PC-9 (cell line): ENCODE measurements at regions not wholly inside any gene's neighbourhood (a gene's known extent, or its start where the extent isn't known, plus 50 kb on each side); places are given as distances from the start of the nearest gene placed in this dataset.

Experiments used
- BruUV-seq: library from RNA; stranded (reverse); fragments of 400-500 nt; replicated peaks from 2 replicates; lab custom pipeline; 2021; lab: Mats Ljungman, UMichigan
- CTCF ChIA-PET: fragments of 300-600 bp; sonication (Branson Sonifier 250); formaldehyde crosslinking; loops from one replicate; lab custom pipeline; 2022; ENCODE audit warnings: antibody characterized with exemption; lab: Charles Lee
- POLR2A ChIA-PET: fragments of 300-600 bp; sonication (Branson Sonifier 250); formaldehyde crosslinking; loops from one replicate; lab custom pipeline; 2022; ENCODE audit warnings: antibody characterized with exemption; ENCODE audit not compliant: unreplicated experiment; lab: Charles Lee
- DNase-seq, 2 experiments: peaks; one replicate each; pipeline versions ENCODE4 v3.0.0 to v3.0.0-alpha.2; 2015 to 2022; ENCODE audit warnings: mixed read lengths in 1 of 2
- H2AFZ ChIP-seq: fragments of 200-600 bp; sonication (generic); 2 replicates; pipeline ENCODE4 v1.8.1; 2017; ENCODE audit warnings: antibody characterized with exemption
- H3F3A ChIP-seq: fragments of 200-600 bp; sonication (generic); 2 replicates; pipeline ENCODE4 v1.8.1; 2017; ENCODE audit warnings: antibody characterized with exemption, mild to moderate bottlenecking, low read depth; ENCODE audit not compliant: insufficient read depth
- H3K27ac ChIP-seq: fragments of 200-600 bp; sonication (generic); 2 replicates; pipeline ENCODE4 v1.6.1; 2016; ENCODE audit warnings: mixed run types
- H3K27me3 ChIP-seq: fragments of 200-600 bp; sonication (generic); 2 replicates; pipeline ENCODE4 v1.6.1; 2016; ENCODE audit warnings: low read depth, mixed run types; ENCODE audit not compliant: insufficient read depth
- H3K36me3 ChIP-seq: fragments of 200-600 bp; sonication (generic); 2 replicates; pipeline ENCODE4 v1.6.1; 2016; ENCODE audit warnings: low read depth, mixed run types
- H3K4me1 ChIP-seq: fragments of 200-600 bp; sonication (generic); replicated peaks from 2 replicates; pipeline ENCODE4 v1.6.1; 2016; ENCODE audit warnings: mixed run types; ENCODE audit not compliant: insufficient read depth
- H3K4me2 ChIP-seq: fragments of 200-600 bp; sonication (generic); 2 replicates; pipeline ENCODE4 v1.6.1; 2017; ENCODE audit warnings: mixed run types
- H3K4me3 ChIP-seq: fragments of 200-600 bp; sonication (generic); 2 replicates; pipeline ENCODE4 v1.6.1; 2016; ENCODE audit warnings: mixed run types
- H3K79me2 ChIP-seq: fragments of 200-600 bp; sonication (generic); 2 replicates; pipeline ENCODE4 v1.6.1; 2017; ENCODE audit warnings: low read depth, mixed run types
- H3K9me2 ChIP-seq: fragments of 200-600 bp; sonication (generic); 2 replicates; pipeline ENCODE4 v1.8.1; 2017; ENCODE audit warnings: mild to moderate bottlenecking; ENCODE audit not compliant: insufficient read depth
- H3K9me3 ChIP-seq: fragments of 200-600 bp; sonication (generic); 2 replicates; pipeline ENCODE4 v1.8.1; 2016; ENCODE audit warnings: low read depth; ENCODE audit not compliant: insufficient read depth
- H4K20me1 ChIP-seq: fragments of 200-600 bp; sonication (generic); 2 replicates; pipeline ENCODE4 v1.8.1; 2017; ENCODE audit not compliant: insufficient read depth
- CTCF ChIP-seq: fragments of 200-600 bp; sonication (generic); conservative IDR thresholded peaks from 2 replicates; pipeline ENCODE4 v1.6.1; 2017; ENCODE audit warnings: mixed run types, antibody characterized with exemption, mild to moderate bottlenecking, moderate library complexity
- EZH2 ChIP-seq: fragments of 200-600 bp; sonication (generic); IDR thresholded peaks from 2 replicates; pipeline ENCODE4 v1.8.0; 2017; ENCODE audit warnings: antibody characterized with exemption, low read depth
- intact Hi-C: fragments of 100-400 bp; cut with micrococcal nuclease; formaldehyde crosslinking; loops from one replicate; pipeline ENCODE4 v1.10.0; 2022; ENCODE audit not compliant: unreplicated experiment

- no peaks in the 10 kb centered on the region for H3K36me3 ChIP-seq
- H3K4me2 ChIP-seq = no peak overlapping the region
- no TSS peak for BruUV-seq
- no peak overlapping the region for H3K4me3 ChIP-seq
- no peak overlapping the region for H2AFZ ChIP-seq
- no peaks in the 10 kb centered on the region for H3K9me3 ChIP-seq
- DNase-seq = no peak
- intact Hi-C loops = no loop called here
- H3K79me2 ChIP-seq = no peaks in the 10 kb centered on the region
- CTCF ChIA-PET = no interaction called here
- no peak overlapping the region for H3K27ac ChIP-seq
- no peak for TF ChIP-seq EZH2
- TF ChIP-seq CTCF = no peak
- no peaks in the 10 kb centered on the region for H3K27me3 ChIP-seq
- H3K9me2 ChIP-seq = no peaks in the 10 kb centered on the region
- no peaks in the 10 kb centered on the region for H4K20me1 ChIP-seq
- H3F3A ChIP-seq = 0 out of 2 replicates have a peak, but pooled peaks cover 3% of the 10 kb centered on the region
- POLR2A ChIA-PET = no interaction called here
- no peaks in the 10 kb centered on the region for H3K4me1 ChIP-seq
Measured at GRCh38 chr11:71112454-71112853, 139.9 kb downstream of the SHANK2 start.

- intact Hi-C loops = no loop called here
- Histone ChIP-seq H3K4me1 (no peaks in the 10 kb centered on the region), H3K27me3 (no peaks in the 10 kb centered on the region), H3K9me3 (no peaks in the 10 kb centered on the region), H3K9me2 (no peaks in the 10 kb centered on the region), H4K20me1 (no peaks in the 10 kb centered on the region), H3K36me3 (no peaks in the 10 kb centered on the region), H3K27ac (no peak overlapping the region), H3K79me2 (no peaks in the 10 kb centered on the region), H3K4me3 (no peak overlapping the region), H3F3A (no peaks in the 10 kb centered on the region), H3K4me2 (no peak overlapping the region), H2AFZ (no peak overlapping the region)
- ChIA-PET CTCF (no interaction called here), POLR2A (no interaction called here)
- no TSS peak for BruUV-seq
- no peak for DNase-seq
- no peak for TF ChIP-seq EZH2
- TF ChIP-seq CTCF = no peak
Measured at GRCh38 chr11:71109586-71109985, 142.8 kb downstream of the SHANK2 start.

GRCh38 chr11:71109186-71109585, 143.2 kb downstream of the SHANK2 start:
- Histone ChIP-seq H3K27ac (no peak overlapping the region), H3K4me3 (no peak overlapping the region), H3K27me3 (no peaks in the 10 kb centered on the region), H3K79me2 (no peaks in the 10 kb centered on the region), H3K4me1 (no peaks in the 10 kb centered on the region), H2AFZ (no peak overlapping the region), H3K36me3 (no peaks in the 10 kb centered on the region), H3F3A (no peaks in the 10 kb centered on the region), H3K4me2 (no peak overlapping the region), H3K9me3 (no peaks in the 10 kb centered on the region), H3K9me2 (no peaks in the 10 kb centered on the region), H4K20me1 (no peaks in the 10 kb centered on the region)
- ChIA-PET POLR2A (no interaction called here), CTCF (no interaction called here)
- no TSS peak for BruUV-seq
- intact Hi-C loops = no loop called here
- TF ChIP-seq EZH2 (no peak), CTCF (no peak)
- DNase-seq = no peak
